ENCODE measurements at regions not wholly inside any gene's neighbourhood (a gene's known extent, or its start where the extent isn't known, plus 50 kb on each side); places are given as distances from the start of the nearest gene placed in this dataset.

DNA sequence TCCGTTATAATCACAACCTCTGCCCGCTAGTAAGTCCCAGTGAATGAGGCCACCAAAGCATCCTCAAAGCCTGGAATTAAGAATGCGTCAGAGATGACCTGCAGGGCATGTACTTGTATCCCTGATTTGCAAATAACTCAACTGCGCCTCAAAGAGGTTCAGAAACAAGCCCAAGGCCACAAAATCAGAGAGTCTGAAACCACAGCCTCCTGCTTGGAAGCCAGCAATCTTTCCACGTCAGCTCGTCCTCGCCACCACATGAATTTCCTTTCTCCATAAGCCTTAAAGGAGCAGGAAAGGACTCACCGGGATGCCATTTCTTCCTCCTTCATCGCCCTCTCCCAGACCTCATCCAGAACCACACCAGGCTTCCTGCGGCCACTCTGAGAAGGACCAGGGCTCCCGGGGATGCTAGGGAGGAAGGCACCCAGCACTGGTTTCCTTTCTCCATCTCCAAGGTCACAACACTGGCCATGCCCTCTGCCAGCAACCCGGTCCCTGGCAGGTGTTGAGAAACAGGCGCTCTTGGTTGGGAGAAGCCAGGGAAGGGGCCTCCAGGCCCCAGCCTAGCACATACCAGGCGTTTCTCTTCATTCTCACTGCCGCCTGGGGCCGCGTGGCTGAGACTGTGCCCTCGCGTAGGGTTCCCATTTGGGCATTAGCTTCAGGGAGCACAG, 191.2 kb upstream of the DIO3 start:
- DNase-seq (ENCODE audit: low spot score): peak; percentile 40

DNA sequence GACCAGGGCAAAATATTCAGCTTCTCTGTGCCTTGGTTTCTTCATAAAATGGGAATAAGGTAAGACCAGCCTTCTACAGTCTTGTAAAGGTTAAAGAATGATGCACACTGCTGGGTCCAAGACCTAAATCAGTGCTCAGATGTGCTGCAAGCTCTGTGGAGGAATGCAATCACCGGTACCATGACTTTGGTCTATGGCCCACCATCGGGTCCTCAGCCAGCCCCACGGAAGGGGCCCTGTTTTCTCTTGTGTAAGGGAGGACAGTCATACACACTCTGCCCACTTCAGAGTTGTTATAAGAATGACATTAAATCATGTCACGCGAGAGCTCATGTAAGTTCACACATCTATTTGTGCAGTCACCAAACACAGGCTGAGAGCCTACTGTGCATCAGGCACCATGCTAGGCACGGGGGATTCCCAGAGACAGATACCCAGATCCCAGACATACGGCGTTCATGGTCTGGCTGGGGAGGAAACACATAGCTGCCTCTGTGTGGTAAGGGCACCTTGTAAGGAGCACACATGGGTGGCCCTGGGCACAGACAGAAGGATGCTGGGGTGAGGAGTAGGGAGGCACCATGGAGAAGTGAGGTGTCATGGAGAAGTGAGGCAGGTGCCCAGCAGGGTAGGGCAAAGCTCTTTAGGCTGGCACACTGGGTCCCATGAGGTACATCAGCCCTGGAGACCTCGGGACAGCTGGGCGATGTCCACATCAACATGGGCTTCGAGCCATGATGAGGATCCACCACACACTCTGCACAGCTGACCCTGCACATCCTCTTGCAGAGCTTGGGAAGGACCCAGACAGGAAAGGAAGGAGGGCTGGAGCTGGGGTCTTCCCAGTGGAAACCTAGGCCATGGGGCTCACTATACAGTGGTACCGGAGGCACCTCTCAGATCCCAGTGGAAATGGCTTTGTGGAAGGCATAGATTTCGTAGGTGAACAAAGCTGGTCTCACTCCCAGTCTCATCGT, 190.4 kb upstream of the DIO3 start:
- DNase-seq (ENCODE audit: low spot score): no peak

DNA sequence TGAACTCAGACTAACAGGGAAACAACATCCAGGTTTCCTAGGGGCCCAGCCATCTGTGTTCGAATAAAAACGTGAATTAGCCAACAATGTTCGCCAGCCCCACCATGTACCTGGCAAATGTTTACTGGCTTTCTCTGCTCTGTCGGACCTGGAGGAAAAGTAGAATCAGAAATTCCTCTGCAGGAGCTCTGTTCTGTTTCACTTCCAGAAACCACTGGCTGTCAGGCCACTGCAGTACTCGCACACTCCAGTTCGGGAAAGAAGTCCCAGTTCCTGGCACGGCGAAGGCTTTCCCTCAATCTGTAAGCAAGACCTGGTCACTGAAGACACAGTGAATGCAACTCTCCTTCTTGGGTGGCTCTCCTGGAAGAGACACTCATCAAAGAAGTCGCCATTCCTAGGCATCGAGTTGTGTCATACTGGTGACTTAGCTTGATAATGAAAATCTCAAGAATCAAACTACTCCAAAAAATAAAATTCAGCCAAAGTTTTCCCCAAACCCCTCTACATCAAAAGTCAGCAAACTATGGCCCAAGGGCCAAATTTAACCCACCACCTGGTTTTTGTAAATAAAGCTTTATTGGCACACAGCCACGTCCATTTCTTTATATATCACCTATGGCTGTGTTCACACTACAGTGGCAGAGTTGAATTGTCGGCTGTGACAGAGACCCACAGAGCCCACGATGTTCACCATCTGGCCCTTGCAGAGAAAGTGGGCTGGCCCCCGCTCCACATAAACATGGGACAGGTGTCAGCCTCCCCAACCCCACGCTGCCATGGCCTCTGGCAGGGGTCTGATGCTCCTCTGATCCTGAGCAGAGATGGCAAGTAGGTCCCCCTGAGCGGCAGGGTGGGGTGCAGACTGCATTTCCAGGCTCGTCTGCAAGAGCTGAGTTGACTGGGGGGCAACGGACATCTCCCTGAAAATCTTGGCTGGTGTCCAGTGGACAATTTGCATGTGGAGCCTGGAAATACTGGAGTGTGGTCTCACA, 189.2 kb upstream of the DIO3 start:
- no peak for DNase-seq (ENCODE audit: low spot score)

DNA sequence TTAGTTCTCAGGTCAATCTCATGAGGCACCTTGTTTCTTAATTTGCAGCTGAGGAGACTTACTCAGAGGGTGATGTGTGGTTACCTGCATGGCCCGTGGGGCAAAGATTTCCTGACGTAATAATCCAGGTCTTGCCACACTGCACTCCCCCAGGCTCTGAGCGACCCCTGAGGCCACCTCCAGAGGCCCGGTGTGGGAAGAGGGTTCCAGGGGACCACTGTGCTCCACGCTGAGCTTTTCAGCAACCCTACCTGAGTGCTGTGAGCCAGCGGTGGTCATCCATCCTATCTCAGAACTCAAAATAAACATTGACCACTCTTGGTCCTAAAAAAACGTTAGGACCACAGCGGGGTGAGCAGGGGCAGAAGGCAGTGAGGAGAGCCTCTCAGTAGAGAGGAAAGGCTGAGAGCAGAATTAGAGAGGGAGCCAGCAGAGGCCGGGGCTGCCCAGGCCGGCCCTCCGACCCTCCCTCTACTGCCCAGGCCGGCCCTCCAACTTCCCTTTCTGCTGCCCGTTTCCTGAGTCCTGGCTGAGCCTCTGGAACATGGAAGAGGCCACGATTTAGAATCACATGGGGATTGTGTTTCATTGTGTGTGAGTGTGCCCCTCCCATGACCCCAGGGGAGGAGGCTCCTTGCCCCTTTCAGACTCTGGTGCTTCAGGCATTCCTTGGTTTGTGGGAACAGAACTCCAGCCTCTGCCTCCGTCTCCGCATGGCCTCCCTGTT, 188.2 kb upstream of the DIO3 start:
- no peak for DNase-seq (ENCODE audit: low spot score)

DNA sequence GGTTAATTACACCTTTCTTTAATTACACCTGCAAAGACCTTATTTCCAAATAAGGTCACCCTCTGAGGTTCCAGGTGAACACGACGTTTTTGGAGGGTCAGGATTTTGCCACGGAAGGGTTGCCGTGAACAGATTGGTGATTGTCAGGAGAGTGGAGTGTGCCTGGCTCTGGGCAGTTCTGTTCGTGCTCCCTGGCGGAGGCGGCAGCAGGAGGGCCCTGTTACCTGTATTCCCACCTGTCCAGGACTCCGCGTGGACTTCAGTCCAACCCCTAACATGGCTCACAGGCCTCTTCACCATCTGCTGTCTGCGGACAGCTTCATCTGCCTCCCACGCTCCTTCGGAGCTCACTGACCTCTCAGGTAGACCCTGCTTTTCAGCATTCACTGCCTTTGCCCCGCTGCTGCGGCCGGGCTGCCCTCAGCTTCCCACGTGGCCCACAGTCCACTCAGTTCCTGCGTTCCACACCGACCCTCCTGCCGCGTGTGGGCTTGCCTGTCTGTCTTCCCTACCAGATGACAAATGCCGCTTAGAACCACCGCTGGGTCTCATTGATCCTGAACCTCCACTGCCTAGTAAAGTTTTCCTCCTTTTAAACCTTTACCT, 187.5 kb upstream of the DIO3 start:
- DNase-seq (ENCODE audit: low spot score): no peak

DNA sequence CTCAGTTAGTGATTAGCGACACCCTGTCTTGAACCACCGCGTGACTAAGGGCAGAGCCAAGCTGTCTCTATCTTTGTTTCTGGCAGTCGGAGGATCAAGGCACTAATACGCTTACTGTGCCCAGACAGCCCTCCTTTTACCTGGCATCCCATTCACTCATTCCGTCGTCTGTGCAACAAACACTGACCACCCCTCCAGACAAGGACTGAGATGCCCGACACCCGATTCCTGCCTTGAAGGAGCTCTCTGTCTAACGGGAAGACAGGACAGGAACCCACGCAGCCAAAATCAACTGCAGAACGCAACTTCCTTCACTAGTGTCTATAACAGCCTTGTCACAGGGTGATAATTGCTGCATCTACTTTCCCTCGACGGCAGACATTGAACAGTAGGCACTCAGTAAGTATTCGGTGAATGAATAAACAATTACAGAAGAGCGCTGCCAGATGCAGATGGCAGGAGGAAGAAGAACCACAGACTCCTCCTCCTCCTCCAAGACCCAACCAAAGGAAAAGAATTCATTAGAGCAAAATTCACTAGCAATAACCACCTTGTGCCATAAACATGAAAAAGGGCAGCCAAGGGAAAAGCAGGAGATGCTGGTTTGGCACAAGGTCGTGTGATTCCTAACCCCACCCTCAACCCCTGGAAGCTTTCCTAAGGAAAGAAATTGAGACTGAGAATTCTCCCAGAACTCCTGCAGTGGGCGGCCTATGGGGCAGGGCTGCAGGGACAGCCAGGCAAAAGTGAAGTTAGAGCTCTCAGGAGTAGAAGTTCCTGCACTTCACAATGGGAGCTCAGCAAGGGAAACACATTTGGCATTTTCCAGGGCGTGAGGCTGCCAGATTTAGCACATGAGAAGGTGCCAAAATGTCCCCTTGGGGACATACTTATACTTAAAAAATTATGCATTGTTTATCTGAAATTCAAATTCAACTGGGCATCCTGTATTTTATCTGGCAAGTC, 186.6 kb upstream of the DIO3 start:
- no peak for DNase-seq (ENCODE audit: low spot score)

DNA sequence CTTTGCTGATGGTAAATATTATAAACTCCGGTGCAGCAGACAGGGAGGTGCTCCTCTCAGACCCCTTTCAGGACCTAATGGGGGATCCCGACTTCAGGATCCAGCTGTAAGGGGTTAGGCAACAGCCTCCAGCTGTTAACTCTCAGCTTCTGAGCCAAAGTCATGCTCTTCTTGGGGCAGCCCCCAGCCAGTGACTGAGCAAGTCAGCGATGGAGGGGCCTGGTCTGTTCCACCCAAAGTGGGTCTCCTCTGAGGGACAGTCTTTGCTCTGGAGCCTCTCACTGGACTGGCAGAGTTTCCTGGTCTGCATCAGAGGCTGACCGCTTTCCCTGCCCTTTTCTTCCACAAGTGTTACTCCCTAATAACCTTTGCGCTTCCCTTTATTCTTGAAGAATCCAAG, 184.2 kb upstream of the DIO3 start:
- DNase-seq (ENCODE audit: low spot score): no peak

DNA sequence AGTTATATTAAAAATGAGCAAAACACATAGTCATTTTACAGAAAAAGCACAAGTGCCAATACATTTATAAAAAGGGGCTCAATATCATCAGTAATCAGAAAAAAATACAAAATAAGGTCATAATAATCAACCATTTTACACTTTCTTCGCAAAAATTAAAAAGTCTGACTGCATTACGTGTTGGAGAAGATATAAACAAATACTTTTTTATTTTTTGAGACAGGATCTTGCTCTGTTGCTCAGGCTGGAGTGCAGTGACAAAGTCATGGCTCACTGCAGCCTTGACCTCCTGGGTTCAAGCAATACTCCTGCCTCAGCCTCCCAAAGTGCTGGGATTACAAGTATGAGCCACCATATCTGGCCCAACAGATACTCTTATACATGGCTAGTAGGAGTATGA, 181.5 kb upstream of the DIO3 start:
- no peak for DNase-seq (ENCODE audit: low spot score)

DNA sequence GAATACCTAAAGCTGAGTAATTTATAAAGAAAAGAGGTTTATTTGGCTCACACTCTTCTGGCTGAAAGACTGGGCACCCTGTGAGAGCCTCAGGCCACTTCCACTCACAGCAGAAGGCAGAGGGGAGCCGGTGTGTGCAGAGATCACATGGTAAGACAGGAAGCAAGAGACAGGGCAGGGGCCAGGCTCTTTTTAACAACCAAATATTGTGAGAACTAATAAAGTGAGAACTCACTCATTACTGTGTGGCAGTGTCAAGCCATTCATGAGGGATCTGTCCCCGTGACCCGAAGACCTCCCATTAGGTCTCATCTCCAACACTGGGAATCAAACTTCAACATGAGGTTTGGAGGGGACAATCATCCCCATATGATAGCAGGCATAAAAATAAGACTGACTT, 180.8 kb upstream of the DIO3 start:
- DNase-seq (ENCODE audit: low spot score): no peak

DNA sequence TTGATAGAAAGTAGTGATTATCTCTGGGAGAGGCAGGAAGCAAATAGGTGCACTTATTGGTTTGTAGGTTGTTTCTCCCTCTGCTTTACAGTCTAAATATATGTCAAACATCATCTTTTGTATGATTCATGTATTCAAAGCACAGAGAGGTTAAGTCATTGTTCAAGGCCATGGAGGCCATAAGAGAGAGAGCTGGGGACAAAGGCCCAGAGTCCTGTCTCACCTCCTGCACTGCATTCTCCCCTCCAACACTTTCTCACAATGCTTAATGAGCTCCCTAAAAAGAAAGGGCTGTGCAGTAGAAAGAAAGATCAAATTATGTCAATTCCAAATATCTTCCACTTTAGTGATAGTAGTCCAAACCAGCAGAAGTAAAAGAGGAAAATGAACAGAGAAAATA, 180.4 kb upstream of the DIO3 start:
- DNase-seq (ENCODE audit: low spot score): no peak

DNA sequence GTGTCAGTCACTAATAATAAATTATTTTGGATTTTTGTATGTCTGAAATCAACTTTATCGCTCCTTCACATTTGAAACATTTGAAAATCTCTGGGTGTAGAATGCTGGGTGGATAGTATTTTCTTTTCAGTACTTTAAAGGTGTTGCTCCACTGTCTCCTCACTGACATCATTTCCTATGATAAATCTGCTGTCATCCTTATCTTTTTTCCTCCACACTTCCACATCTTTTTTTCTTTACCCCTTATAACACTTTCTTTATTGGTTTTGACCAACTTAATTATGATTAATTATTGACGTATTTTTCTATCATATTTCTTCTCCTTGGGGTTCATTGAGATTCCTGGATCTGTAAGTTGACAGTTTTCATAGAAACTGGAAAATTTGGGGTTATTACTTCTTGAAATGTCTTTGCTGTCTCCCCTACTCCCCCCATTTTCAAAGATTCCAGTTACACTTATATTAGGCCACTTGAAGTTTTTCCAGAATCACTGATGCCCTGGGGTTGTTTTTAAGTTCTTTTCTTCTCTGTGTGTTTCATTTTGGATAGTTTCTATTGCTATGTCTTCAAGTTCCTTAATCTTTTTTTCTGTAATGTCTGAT, 177.5 kb upstream of the DIO3 start:
- DNase-seq (ENCODE audit: low spot score): no peak

DNA sequence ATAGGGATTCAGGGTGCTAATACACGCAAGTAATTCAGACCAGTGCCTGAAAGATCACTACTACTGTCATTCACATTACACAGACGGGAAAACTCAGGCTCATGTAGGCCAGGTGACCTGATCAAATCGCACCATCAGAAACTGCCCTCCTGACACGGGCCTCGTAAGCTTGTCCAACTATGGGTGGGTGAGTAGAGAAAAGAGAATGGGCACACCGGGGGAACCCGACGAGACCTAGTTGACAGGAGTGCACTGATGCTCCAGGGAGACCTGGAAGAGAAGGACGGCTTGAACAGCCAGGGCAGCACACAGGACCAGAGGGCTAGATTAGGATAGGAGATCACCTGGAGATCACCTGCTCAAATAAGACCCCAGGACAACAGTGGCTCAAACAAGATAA, 166.9 kb upstream of the DIO3 start:
- DNase-seq (ENCODE audit: low spot score): no peak

DNA sequence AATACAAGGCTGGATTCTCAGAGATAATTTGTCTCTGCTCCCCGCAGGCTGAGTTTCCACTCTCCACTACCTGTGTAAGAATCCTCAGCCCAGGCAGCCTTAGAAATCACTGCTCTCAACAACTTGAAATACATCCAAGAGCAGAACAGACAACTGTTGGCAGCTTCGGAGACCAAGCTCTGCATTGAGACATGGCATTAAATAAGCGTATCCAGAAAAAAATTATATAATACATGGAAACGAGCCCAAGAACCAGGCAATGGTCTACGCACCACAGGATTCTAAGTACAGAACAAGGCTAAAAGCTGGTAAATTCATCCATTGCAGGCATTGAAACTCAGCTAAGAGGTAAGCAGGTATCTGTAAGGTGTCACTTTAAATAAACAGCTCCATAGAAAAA, 165.5 kb upstream of the DIO3 start:
- DNase-seq (ENCODE audit: low spot score): no peak

DNA sequence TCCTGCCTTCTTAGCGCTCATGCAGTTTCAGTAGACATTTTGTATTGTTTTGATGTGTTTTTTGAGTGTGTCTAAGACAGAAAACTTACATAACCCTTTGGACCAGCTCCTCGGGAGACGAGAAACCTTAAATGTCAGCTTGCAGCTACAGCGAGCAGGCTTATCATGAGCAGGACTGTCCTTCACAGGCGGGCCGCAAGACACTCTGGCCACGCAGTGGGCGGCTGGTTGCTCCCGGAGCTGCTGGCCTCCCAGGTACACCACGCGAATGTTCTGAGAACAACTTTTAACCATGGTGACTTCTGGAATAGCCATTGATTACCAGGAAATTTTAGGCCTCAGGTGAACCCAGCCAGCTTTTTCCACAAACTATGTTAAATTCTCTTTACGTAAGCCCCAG, 164.1 kb upstream of the DIO3 start:
- DNase-seq (ENCODE audit: low spot score): no peak

DNA sequence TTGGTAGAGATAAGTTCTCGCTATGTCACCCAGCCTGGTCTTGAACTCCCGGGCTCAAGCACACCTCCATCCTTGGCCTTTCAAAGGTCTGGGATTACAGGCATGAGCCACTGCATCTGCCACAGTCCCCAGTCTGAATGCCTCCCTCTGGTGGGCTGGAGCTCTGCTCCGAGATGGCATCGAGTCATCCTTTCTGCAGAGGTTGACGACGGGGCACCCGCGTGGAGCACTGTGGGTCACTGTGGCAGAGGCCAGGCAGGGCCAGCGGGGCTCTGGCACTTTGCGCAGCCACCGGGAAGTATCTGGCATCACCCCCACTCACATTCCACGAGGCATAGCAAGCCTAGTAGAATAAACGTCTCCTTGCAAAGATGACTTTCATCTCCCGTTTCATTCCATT, 163.3 kb upstream of the DIO3 start:
- no peak for DNase-seq (ENCODE audit: low spot score)

DNA sequence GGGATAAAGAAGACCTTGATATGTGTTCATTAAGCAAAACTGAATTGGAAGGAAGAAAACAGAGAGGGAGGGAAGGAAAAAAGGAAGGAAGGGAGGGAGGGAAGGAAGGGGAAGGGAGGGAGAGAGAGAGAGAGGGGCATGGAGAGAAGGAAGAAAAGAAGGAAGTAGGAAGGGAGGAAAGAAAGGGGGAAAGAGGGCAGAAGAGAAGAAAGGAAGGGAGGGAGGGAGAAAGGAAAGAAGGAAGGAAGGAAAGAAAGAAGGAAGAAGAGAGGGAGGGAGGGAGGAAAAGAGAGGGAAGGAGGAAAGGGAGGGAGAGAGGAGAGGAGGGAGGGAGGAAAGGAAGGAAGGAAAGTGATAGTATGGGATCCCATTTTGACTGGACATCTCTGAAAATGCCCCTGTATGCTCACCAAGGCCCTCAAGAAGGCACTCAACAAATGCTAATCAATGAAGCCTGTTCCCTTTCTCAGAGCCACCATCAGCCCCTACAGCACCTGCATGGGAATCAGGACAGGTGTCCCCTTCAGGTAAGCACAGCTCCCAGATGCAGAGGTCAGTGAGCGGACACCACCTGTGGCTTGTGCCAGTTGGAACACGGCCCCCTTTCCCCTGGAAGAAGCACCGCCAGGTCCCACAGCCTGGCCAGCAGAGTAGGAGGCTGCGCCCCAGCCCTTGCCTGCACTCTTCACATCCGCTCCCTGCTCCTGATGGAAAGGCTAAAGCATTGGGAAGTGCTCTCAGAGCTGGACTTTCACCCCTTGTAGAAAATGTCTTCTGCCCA, 161.4 kb upstream of the DIO3 start:
- no peak for DNase-seq (ENCODE audit: low spot score)

DNA sequence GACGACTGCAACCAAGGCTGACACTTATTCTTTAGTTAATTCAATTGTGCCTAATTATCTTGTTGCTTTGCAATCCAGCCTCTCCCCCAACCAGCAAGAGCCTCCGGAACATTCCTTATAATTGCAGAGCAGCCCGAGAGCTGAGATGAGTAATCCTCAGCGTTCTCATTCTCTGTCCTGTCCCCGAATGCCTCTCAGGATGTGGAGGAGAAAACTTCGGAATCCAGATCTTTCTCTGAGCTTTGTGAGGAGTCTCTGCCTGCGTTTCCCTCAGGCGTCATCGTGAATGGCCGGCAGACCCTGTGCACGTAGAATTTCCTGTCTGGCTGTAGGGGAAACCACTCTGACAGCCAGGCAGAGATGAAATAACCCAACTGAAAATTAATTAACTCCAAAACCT, 160.5 kb upstream of the DIO3 start:
- no peak for DNase-seq (ENCODE audit: low spot score)

DNA sequence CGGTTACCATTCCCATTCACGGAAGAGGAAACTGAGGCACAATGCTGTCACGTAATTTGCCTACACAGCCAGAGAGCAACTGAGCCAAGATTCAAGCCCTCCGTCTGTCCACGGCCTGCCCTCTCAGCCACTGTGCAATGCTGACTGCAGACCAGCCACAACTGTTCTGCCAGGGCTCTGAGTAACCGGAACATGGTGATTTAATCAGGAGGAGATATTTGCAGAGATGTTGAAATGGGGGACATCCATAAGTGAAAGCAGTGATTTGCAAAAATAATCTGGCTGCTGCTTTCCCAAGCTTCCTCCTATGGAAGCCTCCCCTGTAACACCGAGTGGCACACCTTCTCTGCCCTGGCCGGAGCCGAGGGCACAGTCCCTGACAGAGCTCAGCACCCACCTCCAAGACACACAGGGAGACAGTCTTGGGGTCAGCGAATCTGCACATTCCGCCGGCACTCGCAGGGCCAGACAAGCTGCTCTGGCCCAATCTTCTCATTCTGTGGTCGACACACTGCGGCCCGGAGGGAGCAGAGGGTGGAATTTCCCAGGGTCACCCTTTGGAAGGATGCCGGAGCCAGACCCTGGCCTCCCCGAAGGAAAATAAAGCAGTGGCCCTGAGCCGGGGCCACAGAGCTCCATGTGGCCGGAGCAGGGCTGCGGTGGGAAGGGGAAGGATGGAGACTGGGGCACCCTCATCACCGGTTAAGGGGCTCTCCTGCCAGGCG, 158.2 kb upstream of the DIO3 start:
- no peak for DNase-seq (ENCODE audit: low spot score)

Measured in H4 (cell line).